CD14-positive monocyte (primary cell): ENCODE measurements at regions not wholly inside any gene's neighbourhood (a gene's known extent, or its start where the extent isn't known, plus 50 kb on each side); places are given as distances from the start of the nearest gene placed in this dataset.

Source experiments
- DNase-seq, 3 donors: peaks; one replicate each; pipeline ENCODE4 v3.0.0-alpha.2; 2011 to 2022
- H2AFZ ChIP-seq: 2 replicates; pipeline ENCODE4 v1.6.0; 2012; ENCODE audit warnings: mild to moderate bottlenecking, low read depth, low read length, inconsistent platforms; ENCODE audit not compliant: insufficient read depth, poor library complexity, severe bottlenecking
- H3K27ac ChIP-seq, 2 donors: 1 replicate in 1 of 2; 2 replicates in 1 of 2; pipeline ENCODE4 v1.5.1; 2012 to 2013; ENCODE audit warnings: low read length in 2 of 2, control low read depth in 1 of 2, inconsistent platforms in 1 of 2, low read depth in 1 of 2, mild to moderate bottlenecking in 1 of 2
- H3K27me3 ChIP-seq, 2 donors: one replicate each; pipeline versions ENCODE4 v1.6.0 to v1.6.1; 2011 to 2013; ENCODE audit warnings: low read length in 2 of 2; ENCODE audit not compliant: control insufficient read depth in 2 of 2, insufficient read depth in 2 of 2
- H3K36me3 ChIP-seq, 2 donors: replicated peaks in 1 of 2; 1 replicate in 1 of 2; 2 replicates in 1 of 2; pipeline versions ENCODE4 v1.5.1 to v1.6.1; 2012 to 2013; ENCODE audit warnings: low read length in 2 of 2, control low read depth in 1 of 2, inconsistent platforms in 1 of 2, mild to moderate bottlenecking in 1 of 2; ENCODE audit not compliant: insufficient read depth in 2 of 2, control insufficient read depth in 1 of 2
- H3K4me1 ChIP-seq, 2 donors: 1 replicate in 1 of 2; 2 replicates in 1 of 2; pipeline versions ENCODE4 v1.5.1 to v1.6.1; 2012 to 2013; ENCODE audit warnings: low read length in 2 of 2, control low read depth in 1 of 2, inconsistent platforms in 1 of 2, mild to moderate bottlenecking in 1 of 2, moderate library complexity in 1 of 2; ENCODE audit not compliant: insufficient read depth in 2 of 2, control insufficient read depth in 1 of 2
- H3K4me2 ChIP-seq: replicated peaks from 2 replicates; pipeline ENCODE3; 2012; ENCODE audit warnings: low read length, moderate library complexity, mild to moderate bottlenecking; ENCODE audit not compliant: poor library complexity, severe bottlenecking; ENCODE audit errors: extremely low read depth
- H3K4me3 ChIP-seq, 3 experiments: fragments of 200-600 bp in 1 of 3; sonication (generic) in 1 of 3; replicated peaks in 1 of 3; 1 replicate in 2 of 3; 2 replicates in 1 of 3; pipeline ENCODE4 v1.5.1; 2011 to 2013; ENCODE audit warnings: low read length in 3 of 3, mild to moderate bottlenecking in 3 of 3, control low read depth in 2 of 3, low read depth in 2 of 3, inconsistent platforms in 1 of 3, moderate library complexity in 1 of 3
- H3K79me2 ChIP-seq: 2 replicates; pipeline ENCODE4 v1.6.0; 2012; ENCODE audit warnings: mild to moderate bottlenecking, control low read depth, inconsistent platforms, low read length, moderate library complexity; ENCODE audit not compliant: insufficient read depth
- H3K9ac ChIP-seq: 2 replicates; pipeline ENCODE4 v1.6.0; 2017; ENCODE audit warnings: low read length, mild to moderate bottlenecking; ENCODE audit not compliant: insufficient read depth, poor library complexity, severe bottlenecking
- H3K9me3 ChIP-seq, 2 donors: replicated peaks in 1 of 2; 1 replicate in 1 of 2; 2 replicates in 1 of 2; pipeline versions ENCODE4 v1.5.1 to v1.6.1; 2012 to 2013; ENCODE audit warnings: low read length in 2 of 2, control low read depth in 1 of 2; ENCODE audit not compliant: control insufficient read depth in 1 of 2, insufficient read depth in 1 of 2
- H4K20me1 ChIP-seq: 2 replicates; pipeline ENCODE4 v1.6.0; 2012; ENCODE audit warnings: mild to moderate bottlenecking, low read length, control low read depth, moderate library complexity; ENCODE audit not compliant: insufficient read depth
- H3K27ac Mint-ChIP-seq, 7 donors: one replicate each; pipeline ENCODE4 v1.8.0; 2020; ENCODE audit warnings: mild to moderate bottlenecking in 7 of 7, mixed read lengths in 7 of 7, moderate library complexity in 6 of 7, inconsistent platforms in 2 of 7
- H3K27me3 Mint-ChIP-seq, 3 donors: one replicate each; pipeline ENCODE4 v1.8.0; 2021 to 2022; ENCODE audit warnings: low read depth in 3 of 3, mild to moderate bottlenecking in 3 of 3, mixed read lengths in 3 of 3, moderate library complexity in 3 of 3, inconsistent platforms in 1 of 3
- H3K36me3 Mint-ChIP-seq, 2 donors: one replicate each; pipeline ENCODE4 v1.8.0; 2020; ENCODE audit warnings: mixed read lengths in 2 of 2, inconsistent platforms in 1 of 2, mild to moderate bottlenecking in 1 of 2
- H3K4me1 Mint-ChIP-seq: one replicate; pipeline ENCODE4 v1.8.0; 2020; ENCODE audit warnings: mild to moderate bottlenecking, mixed read lengths
- H3K4me3 Mint-ChIP-seq, 2 donors: one replicate each; pipeline ENCODE4 v1.8.0; 2020; ENCODE audit warnings: mild to moderate bottlenecking in 2 of 2, mixed read lengths in 2 of 2, moderate library complexity in 1 of 2
- H3K9me3 Mint-ChIP-seq, 7 donors: one replicate each; pipeline ENCODE4 v1.8.0; 2020 to 2022; ENCODE audit warnings: mixed read lengths in 7 of 7, mild to moderate bottlenecking in 6 of 7, moderate library complexity in 6 of 7, inconsistent platforms in 2 of 7
- CTCF ChIP-seq: fragments of 200-600 bp; IDR thresholded peaks from one replicate; pipeline ENCODE4 v1.8.0; 2022; ENCODE audit warnings: antibody characterized with exemption, mild to moderate bottlenecking
- WGBS: methylation state at CpG from one replicate; pipeline ENCODE4 v1.1.5; 2013; ENCODE audit warnings: missing lambda C conversion rate; ENCODE audit not compliant: insufficient coverage; 5-methylcytosine and 5-hydroxymethylcytosine counted together
- intact Hi-C, 2 donors: fragments of 100-400 bp; cut with micrococcal nuclease; formaldehyde crosslinking; loops; one replicate each; pipeline versions ENCODE4 v1.15.0 to v1.15.1; 2023

GRCh38 chr6:140908505-140908904, 1224.2 kb upstream of the GJE1 start:
- Histone ChIP-seq H3K9me3 (peaks cover 6 to 18% of the 10 kb centered on the region in 2 donors), H3K27ac (no peak overlapping the region), H3K4me1 (no peaks in the 10 kb centered on the region), H3K36me3 (no peaks in the 10 kb centered on the region), H3K4me2 (no peak overlapping the region), H3K4me3 (no peak overlapping the region), H3K27me3 (no peaks in the 10 kb centered on the region), H3K79me2 (no peaks in the 10 kb centered on the region), H3K9ac (no peak overlapping the region), H2AFZ (no peak overlapping the region), H4K20me1 (no peaks in the 10 kb centered on the region)
- Mint-ChIP-seq H3K36me3 (no peaks in the 10 kb centered on the region), H3K27me3 (no peaks in the 10 kb centered on the region), H3K4me3 (no peak overlapping the region), H3K27ac (no peak overlapping the region), H3K4me1 (no peaks in the 10 kb centered on the region), H3K9me3 (peaks cover 4 to 16% (median 8%) of the 10 kb centered on the region in 7 donors)
- TF ChIP-seq CTCF, result no peak
- intact Hi-C loops, result no loop called here
- DNase-seq, result no peak

GRCh38 chr6:140907235-140907634, 1225.5 kb upstream of the GJE1 start:
- no peak overlapping the region for H3K4me3 Mint-ChIP-seq
- H3K4me1 Mint-ChIP-seq, result no peaks in the 10 kb centered on the region
- Histone ChIP-seq H3K79me2 (no peaks in the 10 kb centered on the region), H3K4me3 (no peak overlapping the region), H2AFZ (no peak overlapping the region), H4K20me1 (no peaks in the 10 kb centered on the region), H3K4me1 (no peaks in the 10 kb centered on the region), H3K36me3 (no peaks in the 10 kb centered on the region), H3K27me3 (no peaks in the 10 kb centered on the region), H3K9me3 (peaks cover 6 to 20% of the 10 kb centered on the region in 2 donors), H3K9ac (no peak overlapping the region), H3K27ac (no peak overlapping the region), H3K4me2 (no peak overlapping the region)
- intact Hi-C loops, result no loop called here
- 92% methylated on average over 8 of the region's 9 CpGs for WGBS
- H3K27me3 Mint-ChIP-seq, result no peaks in the 10 kb centered on the region
- TF ChIP-seq CTCF, result no peak
- no peak for DNase-seq
- H3K27ac Mint-ChIP-seq, result no peak overlapping the region
- H3K36me3 Mint-ChIP-seq, result no peaks in the 10 kb centered on the region
- peaks cover 4 to 20% (median 10%) of the 10 kb centered on the region in 7 donors for H3K9me3 Mint-ChIP-seq
